ENCODE measurements at regions not wholly inside any gene's neighbourhood (a gene's known extent, or its start where the extent isn't known, plus 50 kb on each side); places are given as distances from the start of the nearest gene placed in this dataset.
"Not testable (repeated sequence)": the region's sequence is repeated elsewhere in the genome, so short reads cannot be mapped to it uniquely, and the experiment has no call there.

- not testable (repeated sequence) for H3K27ac ChIP-seq; H3K4me1 ChIP-seq; DNase-seq (ENCODE audit: low spot score); H3K36me3 ChIP-seq; H3K4me3 ChIP-seq; H3K27me3 ChIP-seq; H3K9me3 ChIP-seq
Measured at GRCh38 chr15:77930490-77930889, 147.0 kb downstream of the TBC1D2B start.

GRCh38 chr15:77926789-77927188, 150.7 kb downstream of the TBC1D2B start:
- DNase-seq (ENCODE audit: low spot score); H3K4me1 ChIP-seq; H3K27ac ChIP-seq; H3K4me3 ChIP-seq; H3K27me3 ChIP-seq; H3K36me3 ChIP-seq; H3K9me3 ChIP-seq: not testable (repeated sequence)

DNA sequence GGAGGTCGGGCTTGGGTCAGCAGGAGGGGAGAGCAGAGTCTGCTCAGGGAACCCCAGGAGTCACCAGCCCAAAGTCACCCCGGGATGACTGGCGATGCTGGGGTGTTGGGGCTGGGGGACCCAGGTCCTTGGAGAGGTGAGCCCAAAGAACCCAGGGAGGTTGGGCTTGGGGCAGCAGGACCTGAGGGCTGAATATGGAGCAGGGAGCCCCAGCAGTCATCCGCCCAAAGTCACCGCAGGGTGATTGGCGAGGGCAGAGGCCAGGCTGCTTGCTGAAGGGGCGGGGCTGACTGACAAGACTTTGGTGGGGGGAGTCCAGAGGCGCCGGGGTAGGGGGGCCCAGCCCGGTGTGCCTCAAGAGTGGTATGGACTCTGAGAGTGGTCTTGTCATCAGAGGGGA, 151.2 kb downstream of the TBC1D2B start:
- DNase-seq (ENCODE audit: low spot score); H3K4me1 ChIP-seq: not testable (repeated sequence)

GRCh38 chr15:77925101-77925500, 152.4 kb downstream of the TBC1D2B start:
- DNase-seq (ENCODE audit: low spot score); H3K4me3 ChIP-seq; H3K9me3 ChIP-seq; H3K27me3 ChIP-seq; H3K36me3 ChIP-seq; H3K4me1 ChIP-seq; H3K27ac ChIP-seq: not testable (repeated sequence)

More for the DNA sequence above, 151.2 kb downstream of the TBC1D2B start:
- H3K4me3 ChIP-seq, H3K36me3 ChIP-seq, H3K27ac ChIP-seq, H3K9me3 ChIP-seq, H3K27me3 ChIP-seq: not testable (repeated sequence)

- Histone ChIP-seq H3K27me3 (no peaks in the 10 kb centered on the region), H3K27ac (no peak overlapping the region), H3K4me3 (no peak overlapping the region), H3K4me1 (no peaks in the 10 kb centered on the region), H3K36me3 (no peaks in the 10 kb centered on the region), H3K9me3 (no peaks in the 10 kb centered on the region)
- no peak for TF ChIP-seq CTCF (IDR thresholded peaks at IDR 0.05)
- DNase-seq (ENCODE audit: low spot score) = no peak
Measured at GRCh38 chr15:77921664-77922063, 155.8 kb downstream of the TBC1D2B start.

DNA sequence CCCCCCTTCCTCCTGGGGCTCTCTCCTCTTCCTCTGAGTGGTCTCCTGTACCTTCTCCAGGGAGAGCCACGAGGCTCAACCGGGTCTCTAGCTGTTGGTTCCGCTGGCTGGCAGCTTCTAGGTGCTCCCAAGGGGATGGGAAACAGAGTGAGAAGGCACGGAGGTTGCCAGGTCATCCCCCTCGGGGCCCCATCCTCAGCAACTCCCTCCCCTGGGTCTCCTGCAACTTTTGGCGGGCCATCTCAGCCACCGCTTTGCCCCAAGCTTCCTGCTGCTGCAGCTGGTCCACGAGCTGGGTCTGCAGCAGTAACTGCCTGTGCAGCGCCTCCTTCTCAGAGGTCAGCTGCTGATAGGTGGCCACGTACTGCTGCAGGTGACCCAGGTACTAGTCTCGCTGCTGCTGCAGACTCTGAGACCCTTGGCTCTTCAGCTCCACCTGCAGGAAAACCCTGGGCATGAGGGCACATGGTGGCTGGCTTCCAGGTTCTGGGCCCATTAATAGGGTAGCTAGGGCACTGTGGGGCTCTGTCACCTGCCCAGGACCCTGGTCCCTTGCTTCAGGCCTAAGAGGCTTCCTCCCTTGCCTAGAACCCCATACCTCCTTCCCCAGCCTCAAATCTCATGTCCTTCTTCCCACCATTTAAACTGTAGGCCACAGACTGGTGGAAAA, 160.4 kb downstream of the TBC1D2B start:
- DNase-seq (ENCODE audit: low spot score); H3K27ac ChIP-seq; H3K27me3 ChIP-seq; H3K4me1 ChIP-seq; H3K9me3 ChIP-seq; H3K36me3 ChIP-seq; H3K4me3 ChIP-seq: not testable (repeated sequence)

- not testable (repeated sequence) for DNase-seq (ENCODE audit: low spot score); H3K36me3 ChIP-seq; H3K4me1 ChIP-seq; H3K4me3 ChIP-seq; H3K27ac ChIP-seq; H3K27me3 ChIP-seq; H3K9me3 ChIP-seq
Measured at GRCh38 chr15:77915961-77916330, 161.6 kb downstream of the TBC1D2B start.

GRCh38 chr15:77915261-77915960, 162.1 kb downstream of the TBC1D2B start:
- TF ChIP-seq CTCF (IDR thresholded peaks at IDR 0.05) = no peak
- Histone ChIP-seq H3K9me3 (no peaks in the 10 kb centered on the region), H3K4me1 (peaks cover 0 to under 1% of the 10 kb centered on the region in 2 donors), H3K27ac (no peak overlapping the region), H3K36me3 (no peaks in the 10 kb centered on the region), H3K4me3 (no peak overlapping the region), H3K27me3 (no peaks in the 10 kb centered on the region)
- DNase-seq (ENCODE audit: low spot score) = no peak

DNA sequence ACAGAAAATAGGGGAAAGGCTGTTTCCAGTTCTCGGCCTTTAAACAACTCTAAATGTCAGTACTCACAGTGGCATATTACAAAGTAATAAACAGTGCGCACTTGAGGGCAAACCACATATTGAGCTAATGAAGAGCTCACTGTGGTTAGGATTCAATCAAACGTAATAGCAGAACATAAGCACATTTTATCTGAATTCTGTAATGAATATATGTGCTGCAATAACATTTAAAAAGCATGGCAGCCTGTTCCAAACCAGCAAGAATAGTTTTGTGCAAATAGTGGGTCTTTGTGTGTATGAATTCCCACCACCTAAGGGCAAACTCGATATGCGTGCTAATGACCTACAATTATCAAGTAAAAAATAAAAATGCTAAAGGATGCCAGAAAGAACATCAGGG, 163.0 kb downstream of the TBC1D2B start:
- DNase-seq (ENCODE audit: low spot score); H3K9me3 ChIP-seq; H3K36me3 ChIP-seq; H3K27ac ChIP-seq; H3K4me3 ChIP-seq; H3K27me3 ChIP-seq; H3K4me1 ChIP-seq: not testable (repeated sequence)
